T-cell (primary cell): ENCODE measurements at regions not wholly inside any gene's neighbourhood (a gene's known extent, or its start where the extent isn't known, plus 50 kb on each side); places are given as distances from the start of the nearest gene placed in this dataset.

Experiments used
- ATAC-seq, 4 experiments: fragments of 200-7000 bp in 3 of 4; fragments of 150-1000 bp in 1 of 4; cut with Tn5 transposase; replicated peaks in 1 of 4; 1 replicate in 3 of 4; 2 replicates in 1 of 4; pipeline ENCODE4 v1.10.0; 2021; ENCODE audit warnings: moderate library complexity in 3 of 4, mild to moderate bottlenecking in 2 of 4, moderate number of reproducible peaks in 1 of 4
- CTCF ChIA-PET, 2 donors: fragments of 300-600 bp; sonication (Branson Sonifier 250); formaldehyde crosslinking; loops; one replicate each; lab custom pipeline; 2022; ENCODE audit warnings: antibody characterized with exemption in 2 of 2; lab: Charles Lee
- POLR2A ChIA-PET, 2 donors: fragments of 300-600 bp; sonication (Branson Sonifier 250); formaldehyde crosslinking; loops; one replicate each; lab custom pipeline; 2022; ENCODE audit warnings: antibody characterized with exemption in 2 of 2; lab: Charles Lee
- DNase-seq, 35 experiments: peaks; one replicate each; pipeline versions ENCODE4 v3.0.0 to v3.0.0-alpha.2; 2013 to 2023
- H3K27ac ChIP-seq: one replicate; pipeline ENCODE4 v1.5.1; 2013; ENCODE audit warnings: low read length
- H3K27me3 ChIP-seq, 2 experiments: replicated peaks in 1 of 2; 1 replicate in 1 of 2; 2 replicates in 1 of 2; pipeline versions ENCODE4 v1.6.1 to v1.7.0; 2013; ENCODE audit warnings: low read length in 1 of 2, mixed read lengths in 1 of 2; ENCODE audit not compliant: control insufficient read depth in 2 of 2, insufficient read depth in 2 of 2; ENCODE audit errors: extremely low read depth in 1 of 2
- H3K36me3 ChIP-seq, 2 donors: 1 replicate in 1 of 2; 2 replicates in 1 of 2; pipeline versions ENCODE4 v1.6.1 to v1.7.0; 2013; ENCODE audit warnings: low read length in 1 of 2; ENCODE audit not compliant: control insufficient read depth in 2 of 2, insufficient read depth in 1 of 2; ENCODE audit errors: extremely low read depth in 1 of 2
- H3K4me1 ChIP-seq, 2 experiments: 1 replicate in 1 of 2; 2 replicates in 1 of 2; pipeline versions ENCODE4 v1.6.1 to v1.7.0; 2013; ENCODE audit warnings: low read length in 2 of 2, mixed read lengths in 1 of 2; ENCODE audit not compliant: insufficient read depth in 2 of 2, control insufficient read depth in 1 of 2; ENCODE audit errors: extremely low read depth in 1 of 2
- H3K4me3 ChIP-seq, 2 donors: 1 replicate in 1 of 2; 2 replicates in 1 of 2; pipeline versions ENCODE4 v1.5.1 to v1.7.0; 2013; ENCODE audit warnings: mild to moderate bottlenecking in 2 of 2, low read length in 1 of 2, moderate library complexity in 1 of 2; ENCODE audit not compliant: control insufficient read depth in 1 of 2; ENCODE audit errors: extremely low read depth in 1 of 2
- H3K9me3 ChIP-seq: 2 replicates; pipeline ENCODE4 v1.7.0; 2013
- H3K27ac Mint-ChIP-seq, 2 donors: one replicate each; pipeline ENCODE4 v1.8.0; 2020 to 2021; ENCODE audit warnings: mild to moderate bottlenecking in 2 of 2, mixed read lengths in 2 of 2
- H3K27me3 Mint-ChIP-seq, 2 donors: one replicate each; pipeline ENCODE4 v1.8.0; 2021 to 2022; ENCODE audit warnings: mixed read lengths in 2 of 2
- H3K36me3 Mint-ChIP-seq: one replicate; pipeline ENCODE4 v1.8.0; 2021; ENCODE audit warnings: mixed read lengths
- H3K4me1 Mint-ChIP-seq, 3 donors: one replicate each; pipeline ENCODE4 v1.8.0; 2020 to 2022; ENCODE audit warnings: mixed read lengths in 3 of 3, mild to moderate bottlenecking in 1 of 3
- H3K4me3 Mint-ChIP-seq, 3 donors: one replicate each; pipeline ENCODE4 v1.8.0; 2020 to 2022; ENCODE audit warnings: mild to moderate bottlenecking in 3 of 3, mixed read lengths in 3 of 3, moderate library complexity in 3 of 3
- H3K9me3 Mint-ChIP-seq, 3 donors: one replicate each; pipeline ENCODE4 v1.8.0; 2020 to 2022; ENCODE audit warnings: mixed read lengths in 3 of 3
- WGBS: methylation state at CpG from one replicate; pipeline ENCODE4 v1.1.5; 2013; ENCODE audit warnings: missing lambda C conversion rate; ENCODE audit not compliant: insufficient coverage; 5-methylcytosine and 5-hydroxymethylcytosine counted together

DNA sequence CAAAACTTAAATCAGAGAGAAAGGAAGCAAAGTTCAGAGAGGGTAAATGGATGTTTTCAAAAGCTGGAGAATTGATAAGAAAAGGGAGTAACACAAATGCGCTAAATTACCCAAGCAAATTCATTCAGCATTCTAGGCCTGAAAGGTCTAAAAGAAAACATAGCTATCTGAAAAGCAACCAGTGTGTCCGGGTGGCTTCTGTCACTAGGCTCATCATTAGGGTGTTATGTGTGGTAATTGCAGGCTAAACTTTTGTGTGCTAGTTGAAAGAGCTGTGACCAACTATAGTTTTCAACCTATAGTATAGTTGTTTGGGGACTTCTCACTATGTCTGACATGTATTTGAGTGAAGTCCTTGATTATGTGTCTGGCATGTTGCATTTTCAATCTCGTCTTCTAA is 839.6 kb upstream of the ZEB2 start:
- ATAC-seq: no peak
- no peak for DNase-seq
- Mint-ChIP-seq H3K4me1 (no peaks in the 10 kb centered on the region), H3K9me3 (no peaks in the 10 kb centered on the region), H3K27ac (no peak overlapping the region), H3K4me3 (no peak overlapping the region), H3K36me3 (no peaks in the 10 kb centered on the region), H3K27me3 (no peaks in the 10 kb centered on the region)
- Histone ChIP-seq H3K27me3 (no peaks in the 10 kb centered on the region), H3K4me3 (no peak overlapping the region), H3K36me3 (no peaks in the 10 kb centered on the region), H3K27ac (no peak overlapping the region), H3K4me1 (no peaks in the 10 kb centered on the region), H3K9me3 (no peaks in the 10 kb centered on the region)
- no CpG with 5 or more reads among the region's 3 CpGs for WGBS
- POLR2A ChIA-PET: no interaction called here
- CTCF ChIA-PET: interaction anchor here in 1 of 2 donors (0.6 kb wide), 1 partner anchor 630 kb away, joined by 3 read pairs; no protein-coding TSS in a partner anchor

DNA sequence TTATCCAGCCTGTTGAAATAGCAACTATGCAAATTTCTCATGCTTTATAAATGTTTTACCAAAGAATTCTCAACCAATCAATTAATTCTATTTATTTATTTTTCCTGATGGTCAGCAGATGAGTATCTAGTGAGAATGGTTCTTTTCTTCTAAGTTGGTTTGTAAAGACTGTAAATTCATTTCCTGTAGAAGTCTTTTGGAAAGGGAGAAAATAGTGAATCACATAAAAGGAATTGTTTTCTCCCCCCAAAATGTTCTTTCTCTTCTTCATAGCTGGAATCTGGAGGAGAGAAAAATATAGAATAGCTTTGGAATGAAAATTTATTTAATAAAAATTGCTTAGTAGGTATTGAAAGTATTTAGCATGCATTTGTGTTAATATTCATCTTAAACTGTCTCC is 836.1 kb upstream of the ZEB2 start:
- DNase-seq (no peak), ATAC-seq (no peak)
- ChIA-PET POLR2A (no interaction called here), CTCF (no interaction called here)
- no peaks in the 10 kb centered on the region for H3K27me3 Mint-ChIP-seq
- Histone ChIP-seq H3K27me3 (no peaks in the 10 kb centered on the region), H3K4me3 (no peak overlapping the region), H3K36me3 (no peaks in the 10 kb centered on the region), H3K9me3 (no peaks in the 10 kb centered on the region), H3K4me1 (no peaks in the 10 kb centered on the region), H3K27ac (no peak overlapping the region)
- H3K4me3 Mint-ChIP-seq: no peak overlapping the region
- H3K36me3 Mint-ChIP-seq: no peaks in the 10 kb centered on the region
- no peaks in the 10 kb centered on the region for H3K4me1 Mint-ChIP-seq
- H3K27ac Mint-ChIP-seq: no peak overlapping the region
- no peaks in the 10 kb centered on the region for H3K9me3 Mint-ChIP-seq

DNA sequence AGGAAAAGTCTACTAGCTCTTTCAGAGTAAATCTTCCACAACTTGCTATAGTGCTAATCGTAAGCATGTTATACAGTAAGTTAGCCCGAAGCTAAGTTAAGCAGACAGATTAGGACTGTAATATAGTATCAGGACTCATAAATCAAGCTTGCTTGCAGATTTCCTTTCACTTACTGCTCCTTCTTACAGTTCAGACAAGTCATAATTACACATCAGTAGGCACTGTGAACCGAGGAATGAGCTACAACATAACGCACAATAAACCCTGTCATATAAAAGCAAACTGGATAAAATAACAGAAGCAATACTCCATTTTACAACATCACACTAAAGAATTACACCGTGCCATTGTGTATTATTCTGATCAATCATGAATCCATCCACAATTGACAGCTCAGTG is 832.6 kb upstream of the ZEB2 start:
- no peaks in the 10 kb centered on the region for H3K27me3 ChIP-seq
- H3K4me1 ChIP-seq: no peaks in the 10 kb centered on the region
- H3K9me3 ChIP-seq: no peaks in the 10 kb centered on the region
- Mint-ChIP-seq H3K4me1 (no peaks in the 10 kb centered on the region), H3K36me3 (no peaks in the 10 kb centered on the region), H3K27ac (no peak overlapping the region), H3K4me3 (no peak overlapping the region), H3K27me3 (peaks cover 0 to 3% of the 10 kb centered on the region in 2 donors), H3K9me3 (no peaks in the 10 kb centered on the region)
- H3K4me3 ChIP-seq: no peak overlapping the region
- H3K36me3 ChIP-seq: no peaks in the 10 kb centered on the region
- DNase-seq: no peak
- no peak for ATAC-seq
- ChIA-PET POLR2A (no interaction called here), CTCF (no interaction called here)
- H3K27ac ChIP-seq: no peak overlapping the region
- WGBS: 81% methylated on average over 2 of the region's 5 CpGs

DNA sequence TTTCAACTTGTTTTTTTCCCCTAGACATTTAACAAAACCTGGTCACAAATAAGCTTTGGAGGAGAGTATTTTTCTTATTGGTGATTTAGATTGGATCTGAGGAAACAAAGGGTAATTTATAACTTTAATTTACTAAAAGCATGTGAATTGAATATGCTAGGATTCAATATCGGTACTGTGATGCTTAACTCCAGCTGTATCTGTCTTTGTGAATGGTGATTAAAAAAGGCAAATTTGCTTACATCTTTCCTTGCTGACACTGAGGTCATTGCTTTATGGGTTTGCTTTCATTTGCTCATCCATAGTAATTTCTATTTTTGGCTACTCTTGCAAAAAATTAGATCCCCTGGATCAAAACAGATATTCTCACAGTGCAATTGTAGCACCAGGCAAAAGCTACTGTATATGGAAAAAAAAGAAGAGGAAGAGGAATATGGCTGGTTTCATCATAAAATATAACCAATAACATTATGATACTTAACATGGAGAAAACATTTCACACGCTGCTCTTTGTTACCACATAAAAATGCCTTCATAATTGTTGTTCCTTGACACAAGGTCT is 832.0 kb upstream of the ZEB2 start:
- Mint-ChIP-seq H3K27ac (no peak overlapping the region), H3K4me1 (no peaks in the 10 kb centered on the region), H3K4me3 (no peak overlapping the region), H3K36me3 (no peaks in the 10 kb centered on the region), H3K27me3 (peaks cover 0 to 3% of the 10 kb centered on the region in 2 donors), H3K9me3 (no peaks in the 10 kb centered on the region)
- H3K27ac ChIP-seq: no peak overlapping the region
- DNase-seq (no peak), ATAC-seq (no peak)
- no peaks in the 10 kb centered on the region for H3K27me3 ChIP-seq
- POLR2A ChIA-PET: no interaction called here
- no peaks in the 10 kb centered on the region for H3K9me3 ChIP-seq
- no peaks in the 10 kb centered on the region for H3K36me3 ChIP-seq
- WGBS: 83% methylated on average over 1 of the region's 2 CpGs
- H3K4me3 ChIP-seq: no peak overlapping the region
- H3K4me1 ChIP-seq: no peaks in the 10 kb centered on the region
- CTCF ChIA-PET: no interaction called here

DNA sequence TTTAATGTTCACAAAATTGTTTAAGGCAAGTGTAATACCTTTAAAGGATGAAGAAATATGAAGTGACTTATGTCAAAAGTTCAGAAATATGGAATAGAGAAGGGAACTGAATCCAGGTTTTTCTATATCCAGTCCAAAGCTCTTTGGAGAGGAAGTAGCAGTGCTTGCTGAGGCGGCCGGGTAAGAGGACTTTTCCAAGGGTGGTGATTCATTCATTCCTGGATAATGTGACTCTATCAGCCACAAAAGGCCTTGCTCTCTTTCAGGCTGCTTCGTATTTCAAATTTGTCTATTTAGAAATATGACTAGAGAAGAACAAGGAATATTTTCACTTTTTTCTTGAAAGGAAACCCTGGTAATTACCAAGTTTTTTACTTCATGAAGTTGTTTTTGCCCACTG is 830.1 kb upstream of the ZEB2 start:
- no peaks in the 10 kb centered on the region for H3K9me3 Mint-ChIP-seq
- ATAC-seq (no peak), DNase-seq (no peak)
- no peaks in the 10 kb centered on the region for H3K36me3 Mint-ChIP-seq
- H3K27ac ChIP-seq: no peak overlapping the region
- no peaks in the 10 kb centered on the region for H3K36me3 ChIP-seq
- H3K27me3 ChIP-seq: no peaks in the 10 kb centered on the region
- H3K4me3 ChIP-seq: no peak overlapping the region
- no peaks in the 10 kb centered on the region for H3K4me1 ChIP-seq
- H3K27ac Mint-ChIP-seq: no peak overlapping the region
- CTCF ChIA-PET: no interaction called here
- WGBS: 83% methylated on average over 2 of the region's 3 CpGs
- no peaks in the 10 kb centered on the region for H3K9me3 ChIP-seq
- POLR2A ChIA-PET: no interaction called here
- H3K27me3 Mint-ChIP-seq: peaks cover 0 to 3% of the 10 kb centered on the region in 2 donors
- no peaks in the 10 kb centered on the region for H3K4me1 Mint-ChIP-seq
- H3K4me3 Mint-ChIP-seq: no peak overlapping the region

DNA sequence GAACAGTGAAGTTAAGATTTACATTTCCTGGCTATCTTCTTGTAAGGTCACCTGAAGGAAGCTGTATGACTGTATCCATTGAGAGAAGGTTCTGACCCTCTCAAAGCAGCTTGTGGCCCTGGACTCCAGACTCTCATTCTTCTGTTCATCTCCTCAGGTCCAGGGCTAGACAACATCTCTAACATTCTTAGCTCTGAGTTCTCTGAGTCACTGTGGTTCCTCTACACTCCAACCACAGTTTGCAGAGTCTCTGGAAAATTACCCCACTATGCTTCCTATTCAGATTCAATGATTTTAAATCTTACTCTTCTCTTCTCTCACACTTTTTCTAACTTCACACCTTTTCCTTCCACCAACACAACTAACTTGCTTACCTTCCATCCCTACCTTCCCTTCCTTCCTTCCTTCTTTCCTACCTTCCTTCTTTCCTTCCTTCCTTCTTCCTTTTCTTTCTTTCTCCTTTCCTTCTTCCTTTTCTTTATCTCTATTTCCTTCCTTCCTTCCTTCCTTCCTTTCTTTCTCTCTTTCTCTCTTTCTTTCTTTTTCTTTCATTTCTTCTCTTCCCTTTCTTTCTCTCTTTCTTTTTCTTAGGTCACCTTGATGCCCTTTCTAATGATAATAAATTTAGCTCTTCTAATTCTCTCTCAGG is 824.3 kb upstream of the ZEB2 start:
- ChIA-PET POLR2A (no interaction called here), CTCF (no interaction called here)
- H3K4me1 Mint-ChIP-seq: no peaks in the 10 kb centered on the region
- Histone ChIP-seq H3K27me3 (no peaks in the 10 kb centered on the region), H3K36me3 (no peaks in the 10 kb centered on the region), H3K9me3 (no peaks in the 10 kb centered on the region), H3K27ac (no peak overlapping the region), H3K4me1 (no peaks in the 10 kb centered on the region), H3K4me3 (no peak overlapping the region)
- peaks cover 3 to 7% (median 5%) of the 10 kb centered on the region in 3 donors for H3K9me3 Mint-ChIP-seq
- peaks cover 0 to 3% of the 10 kb centered on the region in 2 donors for H3K27me3 Mint-ChIP-seq
- ATAC-seq: no peak
- no peaks in the 10 kb centered on the region for H3K36me3 Mint-ChIP-seq
- H3K4me3 Mint-ChIP-seq: no peak overlapping the region
- no peak overlapping the region for H3K27ac Mint-ChIP-seq
- DNase-seq: no peak

DNA sequence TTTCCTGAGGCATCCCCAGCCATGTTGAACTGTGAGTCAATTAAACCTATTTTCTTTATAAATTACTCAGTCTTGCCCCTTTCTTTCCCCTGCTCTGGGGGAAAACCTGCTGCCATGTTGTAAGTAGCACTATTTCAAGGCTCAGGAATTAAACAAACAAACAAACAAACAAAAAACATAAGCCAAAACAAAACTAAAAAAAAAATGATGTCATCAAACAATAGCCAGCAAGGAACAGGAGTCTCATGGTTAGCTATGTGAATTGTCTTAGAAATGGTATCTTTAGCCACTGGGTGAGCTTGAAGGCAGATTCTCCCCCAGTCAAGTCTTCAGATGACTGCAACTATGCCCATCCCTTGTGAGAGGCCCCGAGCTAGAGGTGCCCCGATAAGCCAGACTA is 823.4 kb upstream of the ZEB2 start:
- Histone ChIP-seq H3K27me3 (no peaks in the 10 kb centered on the region), H3K27ac (no peak overlapping the region), H3K4me3 (no peak overlapping the region), H3K4me1 (no peaks in the 10 kb centered on the region), H3K36me3 (no peaks in the 10 kb centered on the region), H3K9me3 (no peaks in the 10 kb centered on the region)
- ATAC-seq (no peak), DNase-seq (no peak)
- H3K4me3 Mint-ChIP-seq: no peak overlapping the region
- POLR2A ChIA-PET: no interaction called here
- no peak overlapping the region for H3K27ac Mint-ChIP-seq
- CTCF ChIA-PET: no interaction called here
- WGBS: no CpG with 5 or more reads among the region's 2 CpGs
- peaks cover 0 to 3% of the 10 kb centered on the region in 2 donors for H3K27me3 Mint-ChIP-seq
- no peaks in the 10 kb centered on the region for H3K4me1 Mint-ChIP-seq
- H3K36me3 Mint-ChIP-seq: no peaks in the 10 kb centered on the region
- H3K9me3 Mint-ChIP-seq: peaks cover 3 to 7% (median 5%) of the 10 kb centered on the region in 3 donors
